Hematopoietic multipotent progenitor cell treated with erythropoietin and hydrocortisone succinate and interleukin-3 and kit ligand, for 15 days (in vitro differentiated cells): ENCODE measurements at regions not wholly inside any gene's neighbourhood (a gene's known extent, or its start where the extent isn't known, plus 50 kb on each side); places are given as distances from the start of the nearest gene placed in this dataset.

Source experiments
- DNase-seq: peaks from one replicate; pipeline ENCODE4 v3.0.0-alpha.2; 2015; ENCODE audit warnings: low spot score

GRCh38 chr12:46910830-46911229, 85.0 kb upstream of the SLC38A4 start:
- DNase-seq: no peak

- DNase-seq: no peak
Measured at GRCh38 chr12:46914336-46914735, 88.5 kb upstream of the SLC38A4 start.

- no peak for DNase-seq
Measured at GRCh38 chr12:46915082-46915481, 89.3 kb upstream of the SLC38A4 start.

- no peak for DNase-seq
Measured at GRCh38 chr12:46915836-46916235, 90.0 kb upstream of the SLC38A4 start.

GRCh38 chr12:46916796-46917419, 91.1 kb upstream of the SLC38A4 start:
- no peak for DNase-seq

- DNase-seq: no peak
Measured at GRCh38 chr12:46917821-46918220, 92.0 kb upstream of the SLC38A4 start.

- no peak for DNase-seq
Measured at GRCh38 chr12:46918631-46919030, 92.8 kb upstream of the SLC38A4 start.

- no peak for DNase-seq
Measured at GRCh38 chr12:46919666-46920400, 94.0 kb upstream of the SLC38A4 start.

- no peak for DNase-seq
Measured at GRCh38 chr12:46920499-46920898, 94.7 kb upstream of the SLC38A4 start.

GRCh38 chr12:46921048-46921763, 95.4 kb upstream of the SLC38A4 start:
- DNase-seq: no peak

GRCh38 chr12:46921764-46922133, 96.0 kb upstream of the SLC38A4 start:
- DNase-seq: no peak

GRCh38 chr12:46926526-46926925, 100.7 kb upstream of the SLC38A4 start:
- DNase-seq: no peak

GRCh38 chr12:46930101-46930500, 104.3 kb upstream of the SLC38A4 start:
- no peak for DNase-seq

GRCh38 chr12:46933947-46934346, 108.2 kb upstream of the SLC38A4 start:
- DNase-seq: no peak

GRCh38 chr12:46934374-46935111, 108.7 kb upstream of the SLC38A4 start:
- no peak for DNase-seq

- no peak for DNase-seq
Measured at GRCh38 chr12:46935271-46935847, 109.6 kb upstream of the SLC38A4 start.

- no peak for DNase-seq
Measured at GRCh38 chr12:46936042-46936441, 110.2 kb upstream of the SLC38A4 start.

GRCh38 chr12:46938071-46938678, 112.4 kb upstream of the SLC38A4 start:
- DNase-seq: no peak

GRCh38 chr12:46941981-46942380, 116.2 kb upstream of the SLC38A4 start:
- no peak for DNase-seq

- DNase-seq: no peak
Measured at GRCh38 chr12:46942579-46942978, 116.8 kb upstream of the SLC38A4 start.

GRCh38 chr12:46944088-46944487, 118.3 kb upstream of the SLC38A4 start:
- no peak for DNase-seq

- DNase-seq: no peak
Measured at GRCh38 chr12:46944771-46945170, 119.0 kb upstream of the SLC38A4 start.
